ENCODE measurements at regions not wholly inside any gene's neighbourhood (a gene's known extent, or its start where the extent isn't known, plus 50 kb on each side); places are given as distances from the start of the nearest gene placed in this dataset.
A peak's percentile ranks its signal among the peaks of the same experiment; 100 is the strongest.

- DNase-seq (ENCODE audit: low spot score), result no peak
- H3K27me3 Mint-ChIP-seq (ENCODE audit: insufficient read depth, low read depth), result peaks cover 17% of the 10 kb centered on the region
- peaks cover 47% of the 10 kb centered on the region for H3K4me1 Mint-ChIP-seq
- no peak for TF ChIP-seq CTCF (IDR thresholded peaks at IDR 0.05)
- no peak for TF ChIP-seq EZH2 (IDR thresholded peaks at IDR 0.05)
- TF ChIP-seq EZH2phosphoT487 (IDR thresholded peaks at IDR 0.05), result no peak
- Histone ChIP-seq H2AFZ (replicated peaks) (peak overlapping the region; percentile 94), H3K36me3 (no peaks in the 10 kb centered on the region), H3K27ac (no peak overlapping the region), H3K79me2 (ENCODE audit: low read depth) (no peaks in the 10 kb centered on the region), H3K4me3 (no peak overlapping the region), H3F3A (ENCODE audit: low read depth) (peaks cover 42% of the 10 kb centered on the region), H3K4me2 (peak overlapping the region; percentile 59), H3K27me3 (no peaks in the 10 kb centered on the region), H4K20me1 (ENCODE audit: low read depth) (no peaks in the 10 kb centered on the region), H3K9ac (no peak overlapping the region), H3K4me1 (peaks cover 59% of the 10 kb centered on the region), H3K9me3 (ENCODE audit: low read depth) (no peaks in the 10 kb centered on the region)
- H3K9me3 Mint-ChIP-seq, result no peaks in the 10 kb centered on the region
- H3K36me3 Mint-ChIP-seq, result no peaks in the 10 kb centered on the region
- peak overlapping the region; percentile 18 for H3K4me3 Mint-ChIP-seq
- H3K27ac Mint-ChIP-seq, result no peak overlapping the region
Measured at GRCh38 chr17:36728030-36728991, 126.9 kb downstream of the MRM1 start.

- H3K36me3 Mint-ChIP-seq, result no peaks in the 10 kb centered on the region
Measured at GRCh38 chr17:36730095-36730808, 128.9 kb downstream of the MRM1 start.

More at GRCh38 chr17:36730095-36730808, 128.9 kb downstream of the MRM1 start:
- peak overlapping the region; percentile 6 for H3K4me2 ChIP-seq
- Mint-ChIP-seq H3K27me3 (ENCODE audit: insufficient read depth, low read depth) (peaks cover 18% of the 10 kb centered on the region), H3K9me3 (no peaks in the 10 kb centered on the region), H3K4me1 (peaks cover 35% of the 10 kb centered on the region), H3K4me3 (no peak overlapping the region), H3K27ac (peak overlapping the region; percentile 8)
- H2AFZ ChIP-seq (replicated peaks), result peak overlapping the region; percentile 48
- DNase-seq (ENCODE audit: low spot score), result no peak
- no peak overlapping the region for H3K4me3 ChIP-seq
- H3K36me3 ChIP-seq, result no peaks in the 10 kb centered on the region
- H3K9ac ChIP-seq, result no peak overlapping the region
- TF ChIP-seq CTCF (IDR thresholded peaks at IDR 0.05) (no peak), EZH2phosphoT487 (IDR thresholded peaks at IDR 0.05) (no peak), EZH2 (IDR thresholded peaks at IDR 0.05) (no peak)
- H3K27me3 ChIP-seq, result no peaks in the 10 kb centered on the region
- H3F3A ChIP-seq (ENCODE audit: low read depth), result peaks cover 30% of the 10 kb centered on the region
- H3K79me2 ChIP-seq (ENCODE audit: low read depth), result no peaks in the 10 kb centered on the region
- no peaks in the 10 kb centered on the region for H3K9me3 ChIP-seq (ENCODE audit: low read depth)
- peaks cover 48% of the 10 kb centered on the region for H3K4me1 ChIP-seq
- H3K27ac ChIP-seq, result no peak overlapping the region
- H4K20me1 ChIP-seq (ENCODE audit: low read depth), result no peaks in the 10 kb centered on the region

Data from neural progenitor cell (in vitro differentiated cells).